Natural killer cell (primary cell): ENCODE measurements at regions not wholly inside any gene's neighbourhood (a gene's known extent, or its start where the extent isn't known, plus 50 kb on each side); places are given as distances from the start of the nearest gene placed in this dataset.

Source experiments
- ATAC-seq, 3 donors: fragments of 150-1000 bp in 2 of 3; fragments of 200-7000 bp in 1 of 3; cut with Tn5 transposase; 1 replicate in 1 of 3; 2 replicates in 2 of 3; pipeline ENCODE4 v1.10.0; 2021; ENCODE audit warnings: mild to moderate bottlenecking in 2 of 3, moderate library complexity in 2 of 3
- DNase-seq, 2 donors: peaks; one replicate each; pipeline versions ENCODE4 v3.0.0 to v3.0.0-alpha.2; 2013 to 2021; ENCODE audit warnings: mixed read lengths in 1 of 2
- H3K27ac ChIP-seq: one replicate; pipeline ENCODE4 v1.5.1; 2013; ENCODE audit warnings: mild to moderate bottlenecking, low read length
- H3K27me3 ChIP-seq: one replicate; pipeline ENCODE4 v1.6.1; 2013; ENCODE audit warnings: low read length; ENCODE audit not compliant: control insufficient read depth, insufficient read depth
- H3K36me3 ChIP-seq: one replicate; pipeline ENCODE4 v1.6.1; 2013; ENCODE audit warnings: low read length; ENCODE audit not compliant: control insufficient read depth, insufficient read depth
- H3K4me1 ChIP-seq: one replicate; pipeline ENCODE4 v1.6.1; 2013; ENCODE audit warnings: low read length; ENCODE audit not compliant: control insufficient read depth, insufficient read depth
- H3K4me3 ChIP-seq: one replicate; pipeline ENCODE4 v1.5.1; 2013; ENCODE audit warnings: low read length
- H3K9me3 ChIP-seq: one replicate; pipeline ENCODE4 v1.6.1; 2013; ENCODE audit warnings: low read length; ENCODE audit not compliant: control insufficient read depth, insufficient read depth
- H3K27ac Mint-ChIP-seq, 2 donors: one replicate each; pipeline ENCODE4 v1.8.0; 2022; ENCODE audit warnings: mild to moderate bottlenecking in 2 of 2, mixed read lengths in 2 of 2, moderate library complexity in 1 of 2
- H3K27me3 Mint-ChIP-seq, 2 donors: one replicate each; pipeline ENCODE4 v1.8.0; 2022; ENCODE audit warnings: low read depth in 2 of 2, mixed read lengths in 2 of 2
- H3K36me3 Mint-ChIP-seq: one replicate; pipeline ENCODE4 v1.8.0; 2022; ENCODE audit warnings: mixed read lengths
- H3K4me1 Mint-ChIP-seq, 2 donors: one replicate each; pipeline ENCODE4 v1.8.0; 2022; ENCODE audit warnings: mixed read lengths in 2 of 2
- H3K4me3 Mint-ChIP-seq: one replicate; pipeline ENCODE4 v1.8.0; 2022; ENCODE audit warnings: mild to moderate bottlenecking, moderate library complexity, mixed read lengths
- H3K9me3 Mint-ChIP-seq, 2 donors: one replicate each; pipeline ENCODE4 v1.8.0; 2022; ENCODE audit warnings: mixed read lengths in 2 of 2
- WGBS: methylation state at CpG from one replicate; pipeline ENCODE4 v1.1.7; 2013; ENCODE audit warnings: missing lambda C conversion rate; ENCODE audit not compliant: insufficient coverage; 5-methylcytosine and 5-hydroxymethylcytosine counted together
- intact Hi-C: fragments of 100-400 bp; cut with micrococcal nuclease; formaldehyde crosslinking; loops from one replicate; pipeline ENCODE4 v1.14.2; 2022
- TF ChIP-seq, protein P1 (sequence below): fragments of 200-600 bp; IDR thresholded peaks from one replicate; pipeline ENCODE4 v1.8.0; 2022; ENCODE audit warnings: antibody characterized with exemption

DNA sequence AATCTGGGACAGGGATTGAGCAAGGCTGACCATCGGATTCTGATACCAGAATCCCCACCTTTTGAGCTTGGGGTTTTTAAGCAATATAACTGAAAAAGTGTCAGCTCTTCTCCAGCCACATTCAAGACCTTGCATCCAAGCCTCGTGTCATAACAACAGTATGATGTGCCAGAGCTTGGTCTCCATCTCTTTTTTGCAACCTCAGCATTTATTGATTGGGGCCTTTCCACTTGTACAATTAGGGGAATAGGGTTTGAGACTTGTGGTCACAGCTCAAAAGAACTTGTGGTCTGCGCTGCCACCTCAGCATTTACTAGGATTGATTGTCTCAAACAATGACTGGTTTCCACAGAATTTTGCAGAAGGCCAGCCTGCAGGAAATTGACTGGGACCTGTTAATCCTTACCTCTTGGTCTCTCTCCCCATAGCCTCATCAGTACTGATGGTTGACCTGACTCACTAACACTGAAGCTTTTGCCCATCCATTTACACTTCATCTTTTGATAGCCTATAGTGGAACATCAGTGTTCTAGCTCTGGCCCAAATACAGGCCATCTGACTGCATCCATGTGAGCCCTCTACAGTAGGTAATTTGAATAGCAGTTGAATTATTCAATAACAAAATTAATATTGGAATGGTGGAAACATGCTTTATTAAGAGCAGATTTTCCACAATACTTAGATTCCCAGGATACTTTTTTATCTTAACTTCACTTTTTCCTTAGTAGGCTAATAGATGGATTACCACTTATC lies 381.6 kb upstream of the PRR16 start:
- Mint-ChIP-seq H3K36me3 (no peaks in the 10 kb centered on the region), H3K27ac (no peak overlapping the region), H3K9me3 (peaks cover 4 to 6% of the 10 kb centered on the region in 2 donors), H3K27me3 (no peaks in the 10 kb centered on the region), H3K4me1 (no peaks in the 10 kb centered on the region), H3K4me3 (no peak overlapping the region)
- Histone ChIP-seq H3K36me3 (no peaks in the 10 kb centered on the region), H3K27ac (no peak overlapping the region), H3K27me3 (no peaks in the 10 kb centered on the region), H3K4me3 (no peak overlapping the region), H3K9me3 (no peaks in the 10 kb centered on the region), H3K4me1 (no peaks in the 10 kb centered on the region)
- 91% methylated on average over 3 of the region's 3 CpGs for WGBS
- TF ChIP-seq, protein P1, sequence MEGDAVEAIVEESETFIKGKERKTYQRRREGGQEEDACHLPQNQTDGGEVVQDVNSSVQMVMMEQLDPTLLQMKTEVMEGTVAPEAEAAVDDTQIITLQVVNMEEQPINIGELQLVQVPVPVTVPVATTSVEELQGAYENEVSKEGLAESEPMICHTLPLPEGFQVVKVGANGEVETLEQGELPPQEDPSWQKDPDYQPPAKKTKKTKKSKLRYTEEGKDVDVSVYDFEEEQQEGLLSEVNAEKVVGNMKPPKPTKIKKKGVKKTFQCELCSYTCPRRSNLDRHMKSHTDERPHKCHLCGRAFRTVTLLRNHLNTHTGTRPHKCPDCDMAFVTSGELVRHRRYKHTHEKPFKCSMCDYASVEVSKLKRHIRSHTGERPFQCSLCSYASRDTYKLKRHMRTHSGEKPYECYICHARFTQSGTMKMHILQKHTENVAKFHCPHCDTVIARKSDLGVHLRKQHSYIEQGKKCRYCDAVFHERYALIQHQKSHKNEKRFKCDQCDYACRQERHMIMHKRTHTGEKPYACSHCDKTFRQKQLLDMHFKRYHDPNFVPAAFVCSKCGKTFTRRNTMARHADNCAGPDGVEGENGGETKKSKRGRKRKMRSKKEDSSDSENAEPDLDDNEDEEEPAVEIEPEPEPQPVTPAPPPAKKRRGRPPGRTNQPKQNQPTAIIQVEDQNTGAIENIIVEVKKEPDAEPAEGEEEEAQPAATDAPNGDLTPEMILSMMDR: no peak
- no peak for ATAC-seq
- DNase-seq: no peak
- intact Hi-C loops: no loop called here

DNA sequence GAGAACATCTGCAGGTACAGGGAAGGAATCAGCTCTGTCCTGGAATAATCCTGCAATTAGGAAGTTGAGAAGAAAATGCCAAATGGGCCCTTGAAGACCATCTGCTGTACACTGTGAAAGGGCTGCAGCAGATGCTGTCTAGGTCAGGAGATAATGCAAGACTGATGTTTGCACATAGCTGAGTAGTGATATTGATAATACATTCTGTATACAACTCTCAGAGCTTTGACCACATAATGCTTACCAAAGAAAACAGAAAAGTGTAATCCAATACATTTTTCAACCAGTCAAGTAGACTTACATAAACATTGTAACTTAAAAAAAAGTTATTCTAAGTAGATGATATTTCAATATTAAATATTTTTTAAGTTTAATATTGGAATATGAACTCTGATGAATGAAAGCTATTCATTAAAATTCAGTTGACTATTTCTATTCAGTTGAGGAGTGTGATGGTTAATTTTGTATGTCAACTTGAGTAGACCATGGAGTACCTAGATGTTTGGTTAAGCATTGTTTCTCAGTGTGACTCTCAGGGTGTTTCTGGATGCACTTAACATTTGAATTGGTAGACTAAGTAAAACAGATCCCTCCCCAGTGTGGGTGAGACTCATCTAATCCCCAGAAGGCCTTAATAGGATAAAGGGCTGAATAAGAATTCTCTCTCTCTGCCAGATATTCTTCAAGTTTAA lies 380.1 kb upstream of the PRR16 start:
- Histone ChIP-seq H3K36me3 (no peaks in the 10 kb centered on the region), H3K9me3 (no peaks in the 10 kb centered on the region), H3K4me1 (no peaks in the 10 kb centered on the region), H3K4me3 (no peak overlapping the region), H3K27ac (no peak overlapping the region), H3K27me3 (no peaks in the 10 kb centered on the region)
- H3K27me3 Mint-ChIP-seq: no peaks in the 10 kb centered on the region
- no peak for ATAC-seq
- intact Hi-C loops: no loop called here
- peaks cover 11 to 12% of the 10 kb centered on the region in 2 donors for H3K4me1 Mint-ChIP-seq
- H3K4me3 Mint-ChIP-seq: no peak overlapping the region
- no peaks in the 10 kb centered on the region for H3K36me3 Mint-ChIP-seq
- peaks cover 0 to 3% of the 10 kb centered on the region in 2 donors for H3K9me3 Mint-ChIP-seq
- TF ChIP-seq, protein P1: no peak
- H3K27ac Mint-ChIP-seq: no peak overlapping the region
- no peak for DNase-seq

DNA sequence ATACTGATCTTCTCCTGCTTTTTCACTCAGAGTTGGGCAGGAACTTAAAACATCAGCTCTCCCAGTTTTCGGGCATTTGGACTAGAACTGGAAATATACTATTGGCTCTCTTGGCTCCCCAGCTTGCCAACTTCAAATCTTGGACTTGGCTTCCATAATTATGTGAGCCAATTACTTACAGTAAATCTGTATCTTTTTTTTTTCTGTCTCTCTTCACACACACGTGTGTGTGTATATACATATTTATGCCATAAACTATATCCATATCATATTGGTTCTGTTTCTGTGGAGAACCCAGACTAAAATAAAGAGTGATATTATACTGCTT lies 379.6 kb upstream of the PRR16 start:
- peaks cover 0 to 3% of the 10 kb centered on the region in 2 donors for H3K9me3 Mint-ChIP-seq
- WGBS: 95% methylated on average over 1 of the region's 2 CpGs
- H3K4me1 Mint-ChIP-seq: peaks cover 11 to 15% of the 10 kb centered on the region in 2 donors

More for the DNA sequence above, 379.6 kb upstream of the PRR16 start:
- no peaks in the 10 kb centered on the region for H3K27me3 ChIP-seq
- no peak overlapping the region for H3K27ac Mint-ChIP-seq
- DNase-seq: no peak
- H3K36me3 ChIP-seq: no peaks in the 10 kb centered on the region
- H3K4me3 ChIP-seq: no peak overlapping the region
- ATAC-seq: no peak
- no peaks in the 10 kb centered on the region for H3K4me1 ChIP-seq
- intact Hi-C loops: no loop called here
- H3K36me3 Mint-ChIP-seq: no peaks in the 10 kb centered on the region
- no peaks in the 10 kb centered on the region for H3K9me3 ChIP-seq
- H3K27me3 Mint-ChIP-seq: no peaks in the 10 kb centered on the region
- no peak overlapping the region for H3K27ac ChIP-seq
- H3K4me3 Mint-ChIP-seq: no peak overlapping the region
- TF ChIP-seq, protein P1: no peak
